ENCODE measurements at regions not wholly inside any gene's neighbourhood (a gene's known extent, or its start where the extent isn't known, plus 50 kb on each side); places are given as distances from the start of the nearest gene placed in this dataset.

- TF ChIP-seq POLR2A (IDR thresholded peaks at IDR 0.05; ENCODE audit: low read length) (no peak), GATA1 (IDR thresholded peaks at IDR 0.05; ENCODE audit: low read depth, low read length) (no peak)
Observed at GRCh38 chr1:232894436-232894835, 56.0 kb upstream of the NTPCR start.
